ENCODE measurements at regions not wholly inside any gene's neighbourhood (a gene's known extent, or its start where the extent isn't known, plus 50 kb on each side); places are given as distances from the start of the nearest gene placed in this dataset.

DNA sequence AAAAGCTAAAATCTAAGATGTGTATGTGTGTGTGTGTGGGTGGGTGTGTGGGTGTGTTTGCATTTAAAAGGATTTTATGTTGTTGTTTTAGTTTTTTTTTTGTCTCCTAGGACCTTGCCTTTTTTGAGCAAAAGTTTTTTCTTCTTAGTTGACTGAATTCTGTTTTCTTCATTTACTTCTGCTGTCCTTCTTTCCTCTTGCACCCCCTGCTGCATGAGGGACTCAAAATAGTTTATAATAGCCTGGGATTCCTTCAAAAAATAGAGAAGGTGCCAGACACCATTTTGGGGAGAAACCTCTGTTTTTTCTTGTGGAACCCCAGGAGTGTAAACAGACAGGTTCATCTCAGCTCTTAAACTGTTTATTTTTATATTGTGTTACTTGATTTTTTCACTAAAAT lies 817.7 kb downstream of the TBC1D22A start:
- TF ChIP-seq NANOG (IDR thresholded peaks at IDR 0.05; ENCODE audit: borderline replicate concordance), result no peak
- TF ChIP-seq, protein P1, sequence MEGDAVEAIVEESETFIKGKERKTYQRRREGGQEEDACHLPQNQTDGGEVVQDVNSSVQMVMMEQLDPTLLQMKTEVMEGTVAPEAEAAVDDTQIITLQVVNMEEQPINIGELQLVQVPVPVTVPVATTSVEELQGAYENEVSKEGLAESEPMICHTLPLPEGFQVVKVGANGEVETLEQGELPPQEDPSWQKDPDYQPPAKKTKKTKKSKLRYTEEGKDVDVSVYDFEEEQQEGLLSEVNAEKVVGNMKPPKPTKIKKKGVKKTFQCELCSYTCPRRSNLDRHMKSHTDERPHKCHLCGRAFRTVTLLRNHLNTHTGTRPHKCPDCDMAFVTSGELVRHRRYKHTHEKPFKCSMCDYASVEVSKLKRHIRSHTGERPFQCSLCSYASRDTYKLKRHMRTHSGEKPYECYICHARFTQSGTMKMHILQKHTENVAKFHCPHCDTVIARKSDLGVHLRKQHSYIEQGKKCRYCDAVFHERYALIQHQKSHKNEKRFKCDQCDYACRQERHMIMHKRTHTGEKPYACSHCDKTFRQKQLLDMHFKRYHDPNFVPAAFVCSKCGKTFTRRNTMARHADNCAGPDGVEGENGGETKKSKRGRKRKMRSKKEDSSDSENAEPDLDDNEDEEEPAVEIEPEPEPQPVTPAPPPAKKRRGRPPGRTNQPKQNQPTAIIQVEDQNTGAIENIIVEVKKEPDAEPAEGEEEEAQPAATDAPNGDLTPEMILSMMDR (conservative IDR thresholded peaks at IDR 0.05; ENCODE audit: low read depth in 2 of 2), result no peak
- TF ChIP-seq, protein P2, sequence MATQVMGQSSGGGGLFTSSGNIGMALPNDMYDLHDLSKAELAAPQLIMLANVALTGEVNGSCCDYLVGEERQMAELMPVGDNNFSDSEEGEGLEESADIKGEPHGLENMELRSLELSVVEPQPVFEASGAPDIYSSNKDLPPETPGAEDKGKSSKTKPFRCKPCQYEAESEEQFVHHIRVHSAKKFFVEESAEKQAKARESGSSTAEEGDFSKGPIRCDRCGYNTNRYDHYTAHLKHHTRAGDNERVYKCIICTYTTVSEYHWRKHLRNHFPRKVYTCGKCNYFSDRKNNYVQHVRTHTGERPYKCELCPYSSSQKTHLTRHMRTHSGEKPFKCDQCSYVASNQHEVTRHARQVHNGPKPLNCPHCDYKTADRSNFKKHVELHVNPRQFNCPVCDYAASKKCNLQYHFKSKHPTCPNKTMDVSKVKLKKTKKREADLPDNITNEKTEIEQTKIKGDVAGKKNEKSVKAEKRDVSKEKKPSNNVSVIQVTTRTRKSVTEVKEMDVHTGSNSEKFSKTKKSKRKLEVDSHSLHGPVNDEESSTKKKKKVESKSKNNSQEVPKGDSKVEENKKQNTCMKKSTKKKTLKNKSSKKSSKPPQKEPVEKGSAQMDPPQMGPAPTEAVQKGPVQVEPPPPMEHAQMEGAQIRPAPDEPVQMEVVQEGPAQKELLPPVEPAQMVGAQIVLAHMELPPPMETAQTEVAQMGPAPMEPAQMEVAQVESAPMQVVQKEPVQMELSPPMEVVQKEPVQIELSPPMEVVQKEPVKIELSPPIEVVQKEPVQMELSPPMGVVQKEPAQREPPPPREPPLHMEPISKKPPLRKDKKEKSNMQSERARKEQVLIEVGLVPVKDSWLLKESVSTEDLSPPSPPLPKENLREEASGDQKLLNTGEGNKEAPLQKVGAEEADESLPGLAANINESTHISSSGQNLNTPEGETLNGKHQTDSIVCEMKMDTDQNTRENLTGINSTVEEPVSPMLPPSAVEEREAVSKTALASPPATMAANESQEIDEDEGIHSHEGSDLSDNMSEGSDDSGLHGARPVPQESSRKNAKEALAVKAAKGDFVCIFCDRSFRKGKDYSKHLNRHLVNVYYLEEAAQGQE (IDR thresholded peaks at IDR 0.05; ENCODE audit: unreplicated experiment), result no peak
- no peak for TF ChIP-seq EZH2 (IDR thresholded peaks at IDR 0.05; ENCODE audit: low read depth, unreplicated experiment)
- no peak for TF ChIP-seq POLR2AphosphoS5 (IDR thresholded peaks at IDR 0.05; ENCODE audit: low read depth)

All from GM23338 (cell line).